ENCODE measurements at regions not wholly inside any gene's neighbourhood (a gene's known extent, or its start where the extent isn't known, plus 50 kb on each side); places are given as distances from the start of the nearest gene placed in this dataset.

DNA sequence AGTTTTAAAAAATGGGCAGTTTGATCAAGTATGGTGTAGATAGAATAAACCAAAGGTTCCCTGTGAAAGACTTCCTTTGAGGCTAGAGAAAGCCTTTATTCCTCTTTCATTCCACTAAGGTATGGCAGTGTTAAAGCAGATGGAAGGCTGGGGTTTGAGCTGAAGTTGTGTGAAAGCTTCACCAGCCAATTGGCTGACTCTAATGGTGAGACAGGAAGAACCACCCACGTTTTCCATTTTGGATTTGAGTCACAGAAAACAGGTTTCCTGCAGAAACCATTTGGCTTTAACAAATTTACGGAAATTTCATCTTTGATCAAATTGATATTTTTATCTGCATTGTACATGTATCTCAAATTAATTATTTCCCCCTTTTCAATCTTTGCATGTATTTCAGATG lies 455.0 kb downstream of the PCNX1 start:
- DNase-seq (ENCODE audit: low read depth), result no peak

DNA sequence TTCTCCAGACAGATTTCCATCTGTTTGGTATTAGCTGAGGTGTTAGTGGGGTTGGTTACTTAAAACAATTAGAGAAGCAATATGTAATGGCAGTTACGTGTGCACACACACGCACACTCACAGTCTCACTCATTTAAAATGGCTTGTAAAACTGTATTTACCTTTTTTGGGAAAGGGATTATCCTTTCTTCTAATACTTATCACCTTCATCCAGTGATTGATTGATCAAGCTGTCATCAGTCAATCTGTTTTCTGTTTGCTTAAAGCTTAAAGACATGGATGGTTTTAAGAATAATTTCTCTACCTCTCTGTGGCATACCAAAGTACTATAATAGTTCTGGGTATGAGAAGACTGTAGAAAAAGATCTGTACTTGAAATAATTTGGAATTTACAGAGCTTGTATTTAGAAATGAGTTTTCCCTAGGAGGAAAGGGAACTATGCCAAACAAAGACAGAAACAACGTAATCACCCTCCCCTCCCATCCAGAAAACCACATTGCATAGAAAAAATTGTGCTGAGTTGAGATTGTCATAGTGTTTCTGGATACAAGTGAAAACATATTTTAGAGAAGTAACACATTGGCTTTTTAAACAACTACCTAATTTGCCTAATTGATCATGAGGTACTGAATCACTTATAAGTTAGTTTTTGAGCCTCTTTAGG lies 455.8 kb downstream of the PCNX1 start:
- no peak for DNase-seq (ENCODE audit: low read depth)

- no peak for DNase-seq (ENCODE audit: low read depth)
These were observed 457.0 kb downstream of the PCNX1 start for GRCh38 chr14:71363946-71364925.

GRCh38 chr14:71365361-71365760 lies 458.1 kb downstream of the PCNX1 start:
- no peak for DNase-seq (ENCODE audit: low read depth)

GRCh38 chr14:71366861-71367260 lies 459.6 kb downstream of the PCNX1 start:
- no peak for DNase-seq (ENCODE audit: low read depth)

DNA sequence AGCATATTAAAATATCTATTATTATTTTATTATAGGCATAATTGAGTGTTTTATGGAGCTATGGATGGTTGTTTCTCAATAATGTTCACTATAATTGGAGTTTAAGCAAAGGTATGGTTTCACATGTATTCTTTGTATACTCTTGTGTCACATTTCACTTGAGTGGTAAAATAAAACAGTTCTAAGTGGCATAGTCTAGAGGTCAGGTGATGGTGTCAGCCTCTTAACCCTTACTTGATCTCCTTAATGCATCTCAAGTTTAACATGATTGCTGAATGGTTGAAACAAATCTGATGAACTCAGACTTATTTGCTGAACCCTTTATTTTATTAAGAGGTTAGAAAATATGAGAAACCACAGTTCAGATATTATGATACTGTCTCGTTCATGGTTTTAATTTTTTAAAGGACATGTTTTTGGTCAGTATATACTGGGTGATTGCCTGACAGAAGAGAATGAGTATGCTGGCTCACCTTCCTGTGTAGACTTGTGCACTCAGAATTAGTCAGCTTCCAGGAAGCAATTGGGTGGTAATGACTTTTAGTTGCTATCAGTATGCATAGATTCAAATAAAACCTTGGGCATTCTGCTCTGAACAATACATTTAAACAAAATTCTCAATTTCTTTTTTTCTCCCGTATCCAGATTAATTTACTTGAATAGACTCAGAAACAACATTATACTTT lies 464.6 kb downstream of the PCNX1 start:
- DNase-seq (ENCODE audit: low read depth), result no peak

GRCh38 chr14:71372411-71372838 lies 465.2 kb downstream of the PCNX1 start:
- DNase-seq (ENCODE audit: low read depth), result no peak

- DNase-seq (ENCODE audit: low read depth), result no peak
These were observed 466.5 kb downstream of the PCNX1 start for GRCh38 chr14:71373773-71374172.

DNA sequence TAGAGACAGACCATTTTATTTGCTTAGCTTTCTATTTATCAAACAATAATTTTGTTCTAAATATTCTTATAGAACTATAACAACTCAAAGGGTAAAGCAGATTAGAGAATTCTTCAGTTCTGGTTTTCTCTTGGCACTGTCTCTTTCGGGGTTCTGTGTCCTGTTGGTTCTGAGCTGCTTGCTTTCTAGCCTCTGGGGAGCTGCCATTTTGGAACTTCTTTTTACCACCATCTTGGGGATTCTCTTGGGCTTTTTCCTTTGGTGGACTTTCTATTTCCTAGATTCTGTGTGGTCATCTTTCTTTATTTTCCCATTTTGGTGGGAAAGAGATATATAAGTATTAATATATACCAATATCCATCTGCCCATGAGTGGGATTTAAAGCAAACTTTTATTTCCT lies 467.7 kb downstream of the PCNX1 start:
- DNase-seq (ENCODE audit: low read depth), result no peak

DNA sequence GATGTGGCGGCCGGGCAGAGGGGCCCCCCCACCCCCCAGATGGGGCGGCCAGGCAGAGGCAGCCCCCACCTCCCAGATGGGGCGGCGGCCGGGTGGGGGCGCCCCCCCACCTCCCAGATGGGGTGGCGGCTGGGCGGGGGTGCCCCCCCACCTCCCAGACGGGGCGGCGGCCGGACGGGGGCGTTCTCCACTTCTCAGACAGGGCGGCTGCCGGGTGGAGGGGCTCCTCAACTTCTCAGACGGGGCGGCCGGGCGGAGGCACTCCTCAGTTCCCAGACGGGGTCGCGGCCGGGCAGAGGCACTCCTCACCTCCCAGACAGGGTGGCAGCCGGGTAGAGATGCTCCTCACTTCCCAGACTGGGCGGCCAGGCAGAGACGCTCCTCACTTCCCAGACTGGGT lies 469.8 kb downstream of the PCNX1 start:
- no peak for DNase-seq (ENCODE audit: low read depth)

DNA sequence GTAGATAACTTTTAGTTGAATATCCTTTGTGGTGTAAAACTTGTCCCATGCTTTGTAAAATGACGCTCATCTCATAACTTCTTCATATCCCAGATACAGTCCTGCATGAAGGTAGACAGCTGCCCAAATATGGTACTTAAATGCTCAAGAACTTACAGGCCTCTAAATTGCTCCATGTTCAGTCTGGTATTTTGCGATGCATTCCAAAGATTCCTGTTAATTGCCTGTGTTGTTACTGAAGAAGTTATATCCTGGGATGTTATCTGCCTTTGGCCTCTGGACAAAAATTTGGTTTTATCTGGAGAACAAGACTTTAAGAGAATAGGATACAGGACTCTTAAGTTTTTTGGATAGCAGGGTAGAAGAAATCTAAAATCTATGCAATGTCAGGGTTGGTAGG lies 473.0 kb downstream of the PCNX1 start:
- no peak for DNase-seq (ENCODE audit: low read depth)

DNA sequence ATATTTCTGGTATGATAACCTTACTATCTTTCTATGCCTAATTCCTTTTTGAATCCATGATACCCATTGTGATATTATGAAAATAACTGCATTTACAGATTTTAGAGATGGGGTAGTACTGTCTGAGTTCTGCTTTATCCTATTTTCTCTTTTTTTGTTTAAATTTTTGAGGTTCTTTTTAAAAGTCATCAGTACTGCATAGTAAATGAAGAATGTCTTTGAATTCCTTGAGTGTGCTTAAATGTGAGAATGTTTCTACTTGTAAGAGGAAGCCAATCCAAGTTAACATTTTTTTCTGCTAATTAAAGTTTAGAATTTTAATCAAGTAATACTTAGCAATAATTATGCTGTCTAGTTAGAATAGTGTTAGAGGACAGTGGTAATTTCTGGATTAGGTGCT lies 474.6 kb downstream of the PCNX1 start:
- no peak for DNase-seq (ENCODE audit: low read depth)

DNA sequence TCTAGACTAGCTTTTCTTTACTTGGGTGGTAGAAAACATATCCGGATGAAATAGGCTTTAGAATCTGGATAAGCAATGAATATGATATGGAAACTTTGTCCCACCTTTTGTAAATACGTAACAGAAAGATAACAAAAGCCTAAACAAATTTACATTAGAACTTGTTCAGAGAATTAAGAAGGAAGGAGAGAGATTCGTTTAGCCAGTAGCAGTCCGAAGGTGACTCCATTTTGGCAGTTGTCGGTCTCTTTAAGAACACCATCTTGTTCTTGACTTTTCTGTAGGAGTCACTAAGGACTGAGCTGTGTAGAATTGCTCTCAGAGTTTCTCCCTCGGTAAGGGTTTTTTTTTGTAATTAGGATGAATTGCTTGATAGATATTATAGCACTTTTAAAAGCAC lies 475.1 kb downstream of the PCNX1 start:
- DNase-seq (ENCODE audit: low read depth), result no peak

DNA sequence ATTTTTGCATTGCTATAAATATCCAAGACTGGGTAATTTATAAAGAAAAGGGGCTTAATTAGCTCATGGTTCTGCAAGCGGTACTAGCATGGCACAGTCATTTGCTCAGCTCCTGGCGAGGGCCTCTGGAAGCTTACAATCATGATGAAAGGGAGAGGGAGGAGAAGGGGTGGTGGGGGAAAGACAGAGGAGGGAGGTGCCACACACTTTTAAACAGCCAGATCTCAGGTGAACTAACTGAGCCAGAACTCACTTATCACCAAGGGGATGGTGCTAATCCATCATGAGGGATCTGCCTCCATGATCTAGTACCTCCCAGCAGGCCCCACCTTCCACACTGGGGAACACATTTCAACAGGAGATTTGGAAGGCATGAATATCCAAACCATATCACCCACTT lies 476.3 kb downstream of the PCNX1 start:
- no peak for DNase-seq (ENCODE audit: low read depth)

GRCh38 chr14:71384007-71384845 lies 477.0 kb downstream of the PCNX1 start:
- DNase-seq (ENCODE audit: low read depth), result no peak

- DNase-seq (ENCODE audit: low read depth), result no peak
These were observed 480.5 kb downstream of the PCNX1 start for GRCh38 chr14:71387753-71388152.

DNA sequence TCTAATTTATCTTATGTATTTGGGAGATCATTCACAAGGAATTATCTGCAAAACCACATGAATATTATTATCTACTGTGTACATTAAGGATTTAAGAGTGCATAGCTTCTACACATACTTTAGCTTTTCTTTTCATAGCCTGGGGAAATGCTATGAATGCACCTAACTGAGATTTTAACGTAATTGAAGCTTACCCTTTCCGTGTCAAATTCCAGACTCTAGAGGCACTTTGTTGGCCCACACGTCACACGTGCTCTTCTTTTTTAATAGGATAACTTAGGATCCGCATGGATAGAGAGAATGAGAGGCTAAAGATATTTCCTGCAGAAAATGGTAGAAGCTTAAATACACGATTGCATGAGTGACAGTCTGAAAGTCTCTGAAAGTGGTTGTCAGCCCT lies 481.1 kb downstream of the PCNX1 start:
- DNase-seq (ENCODE audit: low read depth), result no peak

DNA sequence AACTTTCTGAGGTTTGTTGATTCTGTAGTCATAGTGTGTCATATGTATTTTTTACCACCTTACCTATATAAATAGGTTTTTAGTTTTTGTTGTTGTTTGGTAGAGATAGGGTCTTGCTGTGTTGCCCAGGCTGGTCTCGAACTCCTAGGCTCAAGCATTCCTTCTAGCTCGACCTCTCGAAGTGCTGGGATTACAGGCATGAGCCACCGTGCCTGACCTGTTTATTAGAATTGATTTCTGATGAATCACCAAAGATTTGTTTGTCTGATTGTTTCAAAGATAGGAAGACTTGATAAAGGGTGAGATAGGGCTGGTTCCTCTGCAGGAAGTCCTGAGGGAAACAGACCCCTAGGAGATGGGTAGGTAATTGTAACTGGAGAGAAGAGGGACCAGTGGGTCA lies 481.6 kb downstream of the PCNX1 start:
- DNase-seq (ENCODE audit: low read depth), result no peak

DNA sequence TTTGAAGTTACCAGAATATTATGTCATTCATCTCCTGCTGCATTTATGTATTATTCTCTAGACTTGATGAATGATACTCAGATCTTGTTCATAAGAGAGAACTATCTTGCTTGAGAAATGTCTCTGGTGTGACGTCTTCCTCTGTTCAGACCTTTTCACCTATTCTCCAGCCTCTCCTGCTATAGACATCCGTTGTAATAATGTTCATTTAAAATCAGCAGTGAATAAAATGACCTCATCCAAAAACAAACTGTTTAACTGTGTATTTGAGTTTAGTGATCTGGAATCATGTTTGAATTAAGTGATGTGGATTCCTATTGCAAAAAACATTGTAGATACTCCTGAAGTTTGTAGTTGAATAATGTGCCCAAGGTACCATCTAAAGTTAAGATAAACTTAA lies 487.1 kb downstream of the PCNX1 start:
- no peak for DNase-seq (ENCODE audit: low read depth)

DNA sequence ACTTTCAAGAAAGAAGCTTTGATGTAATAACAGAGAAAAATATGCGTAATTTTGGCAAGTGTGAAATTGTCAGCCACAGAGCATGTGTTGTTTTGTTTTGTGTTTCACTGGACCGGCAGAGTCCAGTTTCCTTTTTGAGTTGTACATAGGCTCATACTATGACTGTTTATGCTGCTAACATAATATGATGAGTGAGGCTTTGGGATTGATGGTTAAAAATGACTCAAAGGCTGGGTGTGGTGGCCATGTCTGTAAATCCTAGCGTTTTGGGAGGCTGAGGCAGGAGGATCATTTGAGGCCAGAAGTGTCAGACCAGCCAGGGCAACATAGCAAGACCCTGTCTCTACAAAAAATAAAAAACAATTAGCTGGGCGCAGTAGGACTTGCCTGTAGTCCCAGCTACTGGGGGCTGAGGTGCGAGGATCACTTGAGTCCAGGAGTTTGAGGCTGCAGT lies 487.9 kb downstream of the PCNX1 start:
- DNase-seq (ENCODE audit: low read depth), result no peak

GRCh38 chr14:71395636-71396035 lies 488.4 kb downstream of the PCNX1 start:
- DNase-seq (ENCODE audit: low read depth), result no peak

Measured in activated T-cell treated with anti-CD3 and anti-CD28 coated beads for 48 hours (primary cell).